Lower leg skin (tissue), 3 donors: ENCODE measurements at regions not wholly inside any gene's neighbourhood (a gene's known extent, or its start where the extent isn't known, plus 50 kb on each side); places are given as distances from the start of the nearest gene placed in this dataset.

Experiments used
- POLR2A ChIP-seq, 2 donors: fragments of 450-650 bp; IDR thresholded peaks; one replicate each; pipeline ENCODE4 v1.6.1; 2016 to 2017; ENCODE audit warnings: antibody characterized with exemption in 2 of 2, mild to moderate bottlenecking in 1 of 2, moderate library complexity in 1 of 2
- TF ChIP-seq, protein P1 (sequence below), 3 donors: fragments of 450-650 bp; IDR thresholded peaks; one replicate each; pipeline ENCODE4 v1.5.1; 2016; ENCODE audit warnings: antibody characterized with exemption in 3 of 3, mild to moderate bottlenecking in 3 of 3, moderate library complexity in 2 of 3

DNA sequence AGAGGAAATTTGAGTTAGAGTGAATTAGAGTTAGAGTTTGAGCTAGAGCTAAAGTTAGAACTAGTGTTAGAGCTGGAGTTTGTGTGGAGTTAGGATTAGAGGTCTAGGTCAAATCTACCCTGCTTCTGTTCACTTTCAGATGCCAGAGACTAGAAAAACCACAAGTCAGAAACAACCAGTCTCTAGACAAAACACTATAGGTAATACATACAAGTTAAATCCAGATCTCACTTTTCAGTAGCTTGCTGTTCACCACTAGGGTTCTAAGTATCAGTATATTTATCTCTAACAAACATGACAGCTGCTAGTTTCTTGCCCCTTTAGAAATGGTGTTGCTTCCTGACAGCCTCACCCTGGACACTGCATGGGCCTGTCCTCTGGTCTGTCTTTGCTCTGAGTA, 300.7 kb downstream of the ARAP2 start:
- TF ChIP-seq, protein P1, sequence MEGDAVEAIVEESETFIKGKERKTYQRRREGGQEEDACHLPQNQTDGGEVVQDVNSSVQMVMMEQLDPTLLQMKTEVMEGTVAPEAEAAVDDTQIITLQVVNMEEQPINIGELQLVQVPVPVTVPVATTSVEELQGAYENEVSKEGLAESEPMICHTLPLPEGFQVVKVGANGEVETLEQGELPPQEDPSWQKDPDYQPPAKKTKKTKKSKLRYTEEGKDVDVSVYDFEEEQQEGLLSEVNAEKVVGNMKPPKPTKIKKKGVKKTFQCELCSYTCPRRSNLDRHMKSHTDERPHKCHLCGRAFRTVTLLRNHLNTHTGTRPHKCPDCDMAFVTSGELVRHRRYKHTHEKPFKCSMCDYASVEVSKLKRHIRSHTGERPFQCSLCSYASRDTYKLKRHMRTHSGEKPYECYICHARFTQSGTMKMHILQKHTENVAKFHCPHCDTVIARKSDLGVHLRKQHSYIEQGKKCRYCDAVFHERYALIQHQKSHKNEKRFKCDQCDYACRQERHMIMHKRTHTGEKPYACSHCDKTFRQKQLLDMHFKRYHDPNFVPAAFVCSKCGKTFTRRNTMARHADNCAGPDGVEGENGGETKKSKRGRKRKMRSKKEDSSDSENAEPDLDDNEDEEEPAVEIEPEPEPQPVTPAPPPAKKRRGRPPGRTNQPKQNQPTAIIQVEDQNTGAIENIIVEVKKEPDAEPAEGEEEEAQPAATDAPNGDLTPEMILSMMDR (IDR thresholded peaks at IDR 0.05) = no peak
- TF ChIP-seq POLR2A (IDR thresholded peaks at IDR 0.05) = no peak
